GM13977 (cell line): ENCODE measurements at regions not wholly inside any gene's neighbourhood (a gene's known extent, or its start where the extent isn't known, plus 50 kb on each side); places are given as distances from the start of the nearest gene placed in this dataset.
A peak's percentile ranks its signal among the peaks of the same experiment; 100 is the strongest.
"Not testable (repeated sequence)": the region's sequence is repeated elsewhere in the genome, so short reads cannot be mapped to it uniquely, and the experiment has no call there.

Source experiments
- DNase-seq: peaks from one replicate; pipeline ENCODE4 v3.0.0; 2012; ENCODE audit warnings: low spot score
- in situ Hi-C: fragments of 300-500 bp; cut with MboI; formaldehyde crosslinking; loops from one replicate; pipeline ENCODE4 v1.12.0; 2022; ENCODE audit warnings: low sequenced_read_pairs, low pct_unique_long_range_greater_than_20kb, mixed read lengths, inconsistent platforms; ENCODE audit not compliant: unreplicated experiment
- TF ChIP-seq, protein P1 (sequence below): IDR thresholded peaks from 2 replicates; pipeline ENCODE4 v1.5.1; 2012; ENCODE audit warnings: mild to moderate bottlenecking, control low read depth; ENCODE audit not compliant: insufficient read depth; ENCODE audit errors: extremely low read depth, missing control alignments

DNA sequence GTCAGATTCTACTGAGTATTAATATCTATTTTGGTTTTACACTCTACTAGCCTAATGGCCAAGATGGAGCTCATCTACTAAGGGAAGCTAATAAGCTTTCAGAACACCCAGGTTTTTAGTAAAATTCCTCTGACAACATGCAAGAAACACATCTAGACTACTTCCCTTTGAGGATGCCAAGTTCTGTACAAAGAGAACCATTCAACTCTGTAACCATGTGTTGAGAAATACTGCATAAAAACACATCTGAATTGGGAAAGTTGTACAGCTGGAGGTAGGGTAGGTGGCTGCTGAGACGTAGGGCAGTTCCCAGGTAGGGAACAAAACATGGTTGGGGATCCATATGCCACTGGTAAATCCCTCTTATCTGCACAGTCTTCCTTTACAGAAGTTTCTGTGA lies 66.2 kb downstream of the SC5D start:
- TF ChIP-seq, protein P1, sequence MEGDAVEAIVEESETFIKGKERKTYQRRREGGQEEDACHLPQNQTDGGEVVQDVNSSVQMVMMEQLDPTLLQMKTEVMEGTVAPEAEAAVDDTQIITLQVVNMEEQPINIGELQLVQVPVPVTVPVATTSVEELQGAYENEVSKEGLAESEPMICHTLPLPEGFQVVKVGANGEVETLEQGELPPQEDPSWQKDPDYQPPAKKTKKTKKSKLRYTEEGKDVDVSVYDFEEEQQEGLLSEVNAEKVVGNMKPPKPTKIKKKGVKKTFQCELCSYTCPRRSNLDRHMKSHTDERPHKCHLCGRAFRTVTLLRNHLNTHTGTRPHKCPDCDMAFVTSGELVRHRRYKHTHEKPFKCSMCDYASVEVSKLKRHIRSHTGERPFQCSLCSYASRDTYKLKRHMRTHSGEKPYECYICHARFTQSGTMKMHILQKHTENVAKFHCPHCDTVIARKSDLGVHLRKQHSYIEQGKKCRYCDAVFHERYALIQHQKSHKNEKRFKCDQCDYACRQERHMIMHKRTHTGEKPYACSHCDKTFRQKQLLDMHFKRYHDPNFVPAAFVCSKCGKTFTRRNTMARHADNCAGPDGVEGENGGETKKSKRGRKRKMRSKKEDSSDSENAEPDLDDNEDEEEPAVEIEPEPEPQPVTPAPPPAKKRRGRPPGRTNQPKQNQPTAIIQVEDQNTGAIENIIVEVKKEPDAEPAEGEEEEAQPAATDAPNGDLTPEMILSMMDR, result no peak
- in situ Hi-C loops, result no loop called here
- DNase-seq, result no peak

DNA sequence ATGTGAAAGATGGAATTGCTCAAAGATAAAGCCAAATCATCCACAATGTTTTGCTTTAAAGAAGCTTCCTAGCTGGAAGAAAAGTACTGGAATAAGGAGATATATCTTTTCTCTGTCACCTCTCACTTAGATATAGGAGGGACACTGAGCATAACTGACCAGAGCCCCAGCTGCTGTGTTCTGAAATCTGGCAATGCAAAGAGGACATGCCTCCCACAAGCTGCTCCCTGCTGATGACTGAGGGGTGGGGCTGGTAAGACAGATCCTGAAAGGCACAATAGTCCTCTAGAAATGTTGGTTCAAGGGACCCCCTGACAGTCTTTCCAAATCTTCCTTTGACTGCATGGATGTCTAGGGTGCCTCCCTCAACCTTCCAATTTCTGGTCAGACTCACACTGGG lies 67.0 kb downstream of the SC5D start:
- in situ Hi-C loops, result no loop called here
- TF ChIP-seq, protein P1, result no peak
- DNase-seq, result no peak

DNA sequence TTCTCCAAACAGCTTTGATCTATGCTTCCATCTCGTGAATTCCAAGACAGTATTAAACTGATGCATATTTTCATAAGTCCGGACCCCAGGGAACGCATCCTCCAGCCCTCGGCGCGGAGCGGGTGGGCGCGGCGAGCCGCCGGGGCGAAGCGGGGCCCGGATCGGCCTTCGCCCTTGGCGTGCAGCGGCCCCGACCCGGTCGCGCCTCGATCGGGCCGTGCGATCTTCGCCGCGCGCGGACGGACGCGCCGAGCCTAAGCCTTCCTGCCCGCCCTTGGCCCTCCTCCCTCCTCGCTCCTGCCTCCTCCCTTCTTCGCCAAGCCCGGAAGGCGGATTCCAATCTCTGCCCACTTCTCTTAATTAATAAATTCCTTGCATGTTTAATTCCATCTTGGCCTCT lies 70.4 kb downstream of the SC5D start:
- DNase-seq, in situ Hi-C loops: not testable (repeated sequence)

GRCh38 chr11:121365304-121365703 lies 72.7 kb downstream of the SC5D start:
- in situ Hi-C loops, result no loop called here
- TF ChIP-seq, protein P1, result no peak
- no peak for DNase-seq

- in situ Hi-C loops, result no loop called here
- DNase-seq, result no peak
- TF ChIP-seq, protein P1, result no peak
Measured at GRCh38 chr11:121366038-121366437, 73.5 kb downstream of the SC5D start.

DNA sequence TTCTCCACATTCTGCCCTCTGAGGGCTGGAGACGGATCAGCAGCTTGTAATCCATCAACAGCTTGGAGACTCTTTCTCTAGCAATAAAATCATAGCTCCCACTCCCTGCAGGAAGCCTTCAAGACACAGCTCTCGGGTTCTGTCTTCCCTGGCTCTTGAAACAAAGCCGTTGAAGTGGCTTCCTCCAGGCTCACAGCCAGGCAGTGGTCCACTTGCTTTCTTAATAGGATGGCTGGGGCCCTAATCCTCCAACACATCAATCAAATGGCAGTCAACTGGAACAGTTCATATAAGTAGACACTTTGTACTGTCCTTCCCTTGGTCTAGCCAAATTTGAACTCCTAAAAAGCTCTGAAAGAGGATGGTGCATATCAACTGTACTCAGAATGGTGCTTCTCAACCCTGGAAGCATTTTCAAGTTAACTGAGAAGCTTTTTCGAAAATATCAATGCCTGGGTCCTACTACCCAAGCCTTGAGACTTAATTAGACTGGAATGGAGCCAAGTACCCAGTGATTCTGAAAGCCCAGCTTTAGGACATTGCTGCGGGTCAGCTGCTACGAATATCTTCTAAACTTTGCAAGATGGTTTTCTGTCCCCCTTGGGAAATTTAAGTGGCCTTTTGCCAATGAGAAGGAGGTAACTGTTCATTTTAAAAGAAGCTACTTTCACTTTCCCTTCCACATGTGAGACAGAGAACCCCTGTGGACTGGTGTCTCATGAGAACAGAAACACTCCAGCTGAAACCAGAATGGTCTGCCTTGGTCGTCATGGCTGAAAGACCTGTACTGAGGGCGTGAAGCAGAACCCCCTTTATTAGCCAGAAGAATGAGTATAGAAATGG lies 74.7 kb downstream of the SC5D start:
- TF ChIP-seq, protein P1, result no peak
- peak; percentile 79 for DNase-seq
- in situ Hi-C loops, result no loop called here

- TF ChIP-seq, protein P1, result no peak
- in situ Hi-C loops, result no loop called here
- DNase-seq, result no peak
Measured at GRCh38 chr11:121367844-121368225, 75.3 kb downstream of the SC5D start.
